Activated naive CD4-positive, alpha-beta T cell treated with anti-CD3 and anti-CD28 coated beads for 36 hours (primary cell): ENCODE measurements at regions not wholly inside any gene's neighbourhood (a gene's known extent, or its start where the extent isn't known, plus 50 kb on each side); places are given as distances from the start of the nearest gene placed in this dataset.

Experiments
- CTCF ChIA-PET: fragments of 350-600 bp; sonication (Branson Sonifier 250); formaldehyde crosslinking; loops from one replicate; lab custom pipeline; 2021; ENCODE audit warnings: antibody characterized with exemption; lab: Charles Lee
- DNase-seq: peaks from one replicate; pipeline ENCODE4 v3.0.0-alpha.2; 2020
- H3K27ac Mint-ChIP-seq: one replicate; pipeline ENCODE4 v1.8.0; 2021; ENCODE audit warnings: mild to moderate bottlenecking, mixed read lengths
- H3K27me3 Mint-ChIP-seq: one replicate; pipeline ENCODE4 v1.8.0; 2021; ENCODE audit warnings: low read depth, mixed read lengths
- H3K36me3 Mint-ChIP-seq: one replicate; pipeline ENCODE4 v1.8.0; 2021; ENCODE audit warnings: low read depth, mixed read lengths
- H3K4me1 Mint-ChIP-seq: one replicate; pipeline ENCODE4 v1.8.0; 2021; ENCODE audit warnings: low read depth, mixed read lengths
- H3K4me3 Mint-ChIP-seq: one replicate; pipeline ENCODE4 v1.8.0; 2021; ENCODE audit warnings: mild to moderate bottlenecking, moderate library complexity, mixed read lengths
- H3K9me3 Mint-ChIP-seq: one replicate; pipeline ENCODE4 v1.8.0; 2021; ENCODE audit warnings: mixed read lengths
- intact Hi-C: fragments of 100-400 bp; cut with micrococcal nuclease; formaldehyde crosslinking; loops from one replicate; pipeline ENCODE4 v1.15.1; 2023

- Mint-ChIP-seq H3K4me1 (no peaks in the 10 kb centered on the region), H3K27ac (no peak overlapping the region), H3K9me3 (no peaks in the 10 kb centered on the region), H3K27me3 (peaks cover 2% of the 10 kb centered on the region), H3K36me3 (no peaks in the 10 kb centered on the region), H3K4me3 (no peak overlapping the region)
- CTCF ChIA-PET, result no interaction called here
- intact Hi-C loops, result no loop called here
- DNase-seq, result no peak
Measured at GRCh38 chr17:69761767-69762321, 313.2 kb upstream of the KCNJ16 start.

- Mint-ChIP-seq H3K36me3 (no peaks in the 10 kb centered on the region), H3K27me3 (peaks cover 2% of the 10 kb centered on the region), H3K4me3 (no peak overlapping the region), H3K9me3 (no peaks in the 10 kb centered on the region), H3K27ac (no peak overlapping the region), H3K4me1 (no peaks in the 10 kb centered on the region)
- CTCF ChIA-PET, result no interaction called here
- intact Hi-C loops, result no loop called here
- no peak for DNase-seq
Measured at GRCh38 chr17:69762359-69762758, 312.7 kb upstream of the KCNJ16 start.

GRCh38 chr17:69762766-69763165 is 312.3 kb upstream of the KCNJ16 start:
- no peak overlapping the region for H3K4me3 Mint-ChIP-seq
- CTCF ChIA-PET, result no interaction called here
- no peaks in the 10 kb centered on the region for H3K9me3 Mint-ChIP-seq
- intact Hi-C loops, result no loop called here
- peaks cover 2% of the 10 kb centered on the region for H3K27me3 Mint-ChIP-seq
- no peaks in the 10 kb centered on the region for H3K4me1 Mint-ChIP-seq
- no peaks in the 10 kb centered on the region for H3K36me3 Mint-ChIP-seq
- no peak for DNase-seq
- no peak overlapping the region for H3K27ac Mint-ChIP-seq

- DNase-seq, result no peak
- H3K27me3 Mint-ChIP-seq, result no peaks in the 10 kb centered on the region
- CTCF ChIA-PET, result no interaction called here
- no peaks in the 10 kb centered on the region for H3K9me3 Mint-ChIP-seq
- H3K36me3 Mint-ChIP-seq, result no peaks in the 10 kb centered on the region
- no peaks in the 10 kb centered on the region for H3K4me1 Mint-ChIP-seq
- no peak overlapping the region for H3K4me3 Mint-ChIP-seq
- intact Hi-C loops, result no loop called here
- H3K27ac Mint-ChIP-seq, result no peak overlapping the region
Measured at GRCh38 chr17:69763503-69763902, 311.5 kb upstream of the KCNJ16 start.

- H3K27ac Mint-ChIP-seq, result no peak overlapping the region
Measured at GRCh38 chr17:69764146-69764545, 310.9 kb upstream of the KCNJ16 start.

GRCh38 chr17:69769050-69769449 is 306.0 kb upstream of the KCNJ16 start:
- H3K4me1 Mint-ChIP-seq, result no peaks in the 10 kb centered on the region
- no peaks in the 10 kb centered on the region for H3K36me3 Mint-ChIP-seq
- no peaks in the 10 kb centered on the region for H3K9me3 Mint-ChIP-seq
- CTCF ChIA-PET, result no interaction called here
- no peak overlapping the region for H3K27ac Mint-ChIP-seq
- H3K4me3 Mint-ChIP-seq, result no peak overlapping the region
- peaks cover 4% of the 10 kb centered on the region for H3K27me3 Mint-ChIP-seq
- intact Hi-C loops, result no loop called here
- no peak for DNase-seq

More at GRCh38 chr17:69764146-69764545, 310.9 kb upstream of the KCNJ16 start:
- Mint-ChIP-seq H3K4me3 (no peak overlapping the region), H3K27me3 (no peaks in the 10 kb centered on the region), H3K36me3 (no peaks in the 10 kb centered on the region), H3K9me3 (no peaks in the 10 kb centered on the region), H3K4me1 (no peaks in the 10 kb centered on the region)
- DNase-seq, result no peak
- CTCF ChIA-PET, result no interaction called here
- intact Hi-C loops, result no loop called here

- no peaks in the 10 kb centered on the region for H3K36me3 Mint-ChIP-seq
- H3K27me3 Mint-ChIP-seq, result peaks cover 4% of the 10 kb centered on the region
- CTCF ChIA-PET, result no interaction called here
- no peaks in the 10 kb centered on the region for H3K4me1 Mint-ChIP-seq
- intact Hi-C loops, result no loop called here
- no peak overlapping the region for H3K27ac Mint-ChIP-seq
- no peak overlapping the region for H3K4me3 Mint-ChIP-seq
- DNase-seq, result no peak
- no peaks in the 10 kb centered on the region for H3K9me3 Mint-ChIP-seq
Measured at GRCh38 chr17:69773081-69773480, 301.9 kb upstream of the KCNJ16 start.

- no peaks in the 10 kb centered on the region for H3K4me1 Mint-ChIP-seq
- no peak overlapping the region for H3K4me3 Mint-ChIP-seq
- no peaks in the 10 kb centered on the region for H3K36me3 Mint-ChIP-seq
- peaks cover 8% of the 10 kb centered on the region for H3K9me3 Mint-ChIP-seq
- intact Hi-C loops, result no loop called here
- H3K27me3 Mint-ChIP-seq, result peaks cover 4% of the 10 kb centered on the region
- DNase-seq, result no peak
- H3K27ac Mint-ChIP-seq, result no peak overlapping the region
- CTCF ChIA-PET, result no interaction called here
Measured at GRCh38 chr17:69779378-69780214, 295.4 kb upstream of the KCNJ16 start.

- intact Hi-C loops, result no loop called here
- peaks cover 4% of the 10 kb centered on the region for H3K27me3 Mint-ChIP-seq
Measured at GRCh38 chr17:69783865-69784264, 291.2 kb upstream of the KCNJ16 start.

GRCh38 chr17:69788957-69789356 is 286.1 kb upstream of the KCNJ16 start:
- CTCF ChIA-PET, result interaction anchor here (0.7 kb wide), 1 partner anchor 80 kb away, joined by 3 read pairs; no protein-coding TSS in a partner anchor
- no peak for DNase-seq
- Mint-ChIP-seq H3K4me3 (no peak overlapping the region), H3K4me1 (no peaks in the 10 kb centered on the region), H3K9me3 (peaks cover 5% of the 10 kb centered on the region), H3K27ac (no peak overlapping the region), H3K36me3 (no peaks in the 10 kb centered on the region), H3K27me3 (peaks cover 3% of the 10 kb centered on the region)
- intact Hi-C loops, result no loop called here

More at GRCh38 chr17:69783865-69784264, 291.2 kb upstream of the KCNJ16 start:
- no peaks in the 10 kb centered on the region for H3K36me3 Mint-ChIP-seq
- DNase-seq, result no peak
- CTCF ChIA-PET, result no interaction called here
- H3K4me1 Mint-ChIP-seq, result no peaks in the 10 kb centered on the region
- peaks cover 12% of the 10 kb centered on the region for H3K9me3 Mint-ChIP-seq
- H3K27ac Mint-ChIP-seq, result no peak overlapping the region
- H3K4me3 Mint-ChIP-seq, result no peak overlapping the region

GRCh38 chr17:69796078-69796477 is 278.9 kb upstream of the KCNJ16 start:
- H3K4me1 Mint-ChIP-seq, result no peaks in the 10 kb centered on the region
- CTCF ChIA-PET, result no interaction called here
- no peaks in the 10 kb centered on the region for H3K36me3 Mint-ChIP-seq
- peaks cover 3% of the 10 kb centered on the region for H3K27me3 Mint-ChIP-seq
- peaks cover 5% of the 10 kb centered on the region for H3K9me3 Mint-ChIP-seq
- no peak overlapping the region for H3K4me3 Mint-ChIP-seq
- intact Hi-C loops, result no loop called here
- H3K27ac Mint-ChIP-seq, result no peak overlapping the region
- no peak for DNase-seq

GRCh38 chr17:69800870-69801269 is 274.2 kb upstream of the KCNJ16 start:
- Mint-ChIP-seq H3K9me3 (peaks cover 3% of the 10 kb centered on the region), H3K4me3 (no peak overlapping the region), H3K36me3 (no peaks in the 10 kb centered on the region), H3K4me1 (no peaks in the 10 kb centered on the region), H3K27me3 (no peaks in the 10 kb centered on the region), H3K27ac (no peak overlapping the region)
- no peak for DNase-seq
- CTCF ChIA-PET, result no interaction called here
- intact Hi-C loops, result no loop called here

GRCh38 chr17:69801368-69801767 is 273.7 kb upstream of the KCNJ16 start:
- intact Hi-C loops, result no loop called here
- Mint-ChIP-seq H3K4me1 (no peaks in the 10 kb centered on the region), H3K27ac (no peak overlapping the region), H3K9me3 (peaks cover 3% of the 10 kb centered on the region), H3K27me3 (no peaks in the 10 kb centered on the region), H3K36me3 (no peaks in the 10 kb centered on the region), H3K4me3 (no peak overlapping the region)
- DNase-seq, result no peak
- CTCF ChIA-PET, result no interaction called here
